ENCODE measurements at regions not wholly inside any gene's neighbourhood (a gene's known extent, or its start where the extent isn't known, plus 50 kb on each side); places are given as distances from the start of the nearest gene placed in this dataset.

- no peak overlapping the region for H3K4me2 ChIP-seq
- no peak for TF ChIP-seq CTCF (conservative IDR thresholded peaks at IDR 0.05; ENCODE audit: low read depth, low read length)
- H3K36me3 ChIP-seq (ENCODE audit: insufficient read depth): no peaks in the 10 kb centered on the region
- no peak overlapping the region for H2AFZ ChIP-seq (ENCODE audit: low read depth)
- H3K79me2 ChIP-seq (ENCODE audit: insufficient read depth, low read depth): no peaks in the 10 kb centered on the region
- H3K4me1 ChIP-seq (ENCODE audit: low read depth, poor library complexity, severe bottlenecking): no peaks in the 10 kb centered on the region
- H3K4me3 ChIP-seq (IDR thresholded peaks at IDR 0.05; ENCODE audit: insufficient read depth, low read depth, low read length): no peak overlapping the region
- no peaks in the 10 kb centered on the region for H3K27me3 ChIP-seq (ENCODE audit: insufficient read depth, low read depth)
- no peak overlapping the region for H3K9ac ChIP-seq
- no peak overlapping the region for H3K27ac ChIP-seq
- no peaks in the 10 kb centered on the region for H4K20me1 ChIP-seq (ENCODE audit: insufficient read depth)
These were observed 284.6 kb upstream of the RARB start for GRCh38 chr3:25143356-25144025.

- Histone ChIP-seq H3K9ac (no peak overlapping the region), H3K4me2 (no peak overlapping the region), H3K27me3 (ENCODE audit: insufficient read depth, low read depth) (no peaks in the 10 kb centered on the region), H3K4me3 (IDR thresholded peaks at IDR 0.05; ENCODE audit: insufficient read depth, low read depth, low read length) (no peak overlapping the region), H3K27ac (no peak overlapping the region), H3K79me2 (ENCODE audit: insufficient read depth, low read depth) (no peaks in the 10 kb centered on the region), H2AFZ (ENCODE audit: low read depth) (no peak overlapping the region), H3K4me1 (ENCODE audit: low read depth, poor library complexity, severe bottlenecking) (no peaks in the 10 kb centered on the region), H4K20me1 (ENCODE audit: insufficient read depth) (no peaks in the 10 kb centered on the region), H3K36me3 (ENCODE audit: insufficient read depth) (no peaks in the 10 kb centered on the region)
- TF ChIP-seq CTCF (conservative IDR thresholded peaks at IDR 0.05; ENCODE audit: low read depth, low read length): no peak
These were observed 283.6 kb upstream of the RARB start for GRCh38 chr3:25144430-25144829.

- Histone ChIP-seq H4K20me1 (ENCODE audit: insufficient read depth) (no peaks in the 10 kb centered on the region), H3K79me2 (ENCODE audit: insufficient read depth, low read depth) (no peaks in the 10 kb centered on the region), H2AFZ (ENCODE audit: low read depth) (no peak overlapping the region), H3K9ac (no peak overlapping the region), H3K27ac (no peak overlapping the region), H3K36me3 (ENCODE audit: insufficient read depth) (no peaks in the 10 kb centered on the region), H3K4me3 (IDR thresholded peaks at IDR 0.05; ENCODE audit: insufficient read depth, low read depth, low read length) (no peak overlapping the region), H3K4me1 (ENCODE audit: low read depth, poor library complexity, severe bottlenecking) (no peaks in the 10 kb centered on the region), H3K4me2 (no peak overlapping the region), H3K27me3 (ENCODE audit: insufficient read depth, low read depth) (no peaks in the 10 kb centered on the region)
- no peak for TF ChIP-seq CTCF (conservative IDR thresholded peaks at IDR 0.05; ENCODE audit: low read depth, low read length)
These were observed 282.9 kb upstream of the RARB start for GRCh38 chr3:25145176-25145575.

- no peak for TF ChIP-seq CTCF (conservative IDR thresholded peaks at IDR 0.05; ENCODE audit: low read depth, low read length)
- Histone ChIP-seq H3K4me3 (IDR thresholded peaks at IDR 0.05; ENCODE audit: insufficient read depth, low read depth, low read length) (no peak overlapping the region), H4K20me1 (ENCODE audit: insufficient read depth) (no peaks in the 10 kb centered on the region), H3K4me2 (no peak overlapping the region), H3K27me3 (ENCODE audit: insufficient read depth, low read depth) (no peaks in the 10 kb centered on the region), H3K9ac (no peak overlapping the region), H3K4me1 (ENCODE audit: low read depth, poor library complexity, severe bottlenecking) (no peaks in the 10 kb centered on the region), H3K27ac (no peak overlapping the region), H3K79me2 (ENCODE audit: insufficient read depth, low read depth) (no peaks in the 10 kb centered on the region), H2AFZ (ENCODE audit: low read depth) (no peak overlapping the region), H3K36me3 (ENCODE audit: insufficient read depth) (no peaks in the 10 kb centered on the region)
These were observed 277.9 kb upstream of the RARB start for GRCh38 chr3:25150199-25150598.

Data from KMS-11 (cell line).